GM18867 (cell line): ENCODE measurements at regions not wholly inside any gene's neighbourhood (a gene's known extent, or its start where the extent isn't known, plus 50 kb on each side); places are given as distances from the start of the nearest gene placed in this dataset.

ENCODE experiments used
- ATAC-seq: cut with Tn5 transposase; IDR thresholded peaks from one replicate; pipeline ENCODE4 v1.9.1; 2021; ENCODE audit warnings: mild to moderate bottlenecking, moderate library complexity; ENCODE audit not compliant: unreplicated experiment

GRCh38 chr3:178062126-178062525, 474.1 kb upstream of the KCNMB2 start:
- ATAC-seq, result no peak

GRCh38 chr3:178063461-178063860, 472.8 kb upstream of the KCNMB2 start:
- ATAC-seq, result no peak

DNA sequence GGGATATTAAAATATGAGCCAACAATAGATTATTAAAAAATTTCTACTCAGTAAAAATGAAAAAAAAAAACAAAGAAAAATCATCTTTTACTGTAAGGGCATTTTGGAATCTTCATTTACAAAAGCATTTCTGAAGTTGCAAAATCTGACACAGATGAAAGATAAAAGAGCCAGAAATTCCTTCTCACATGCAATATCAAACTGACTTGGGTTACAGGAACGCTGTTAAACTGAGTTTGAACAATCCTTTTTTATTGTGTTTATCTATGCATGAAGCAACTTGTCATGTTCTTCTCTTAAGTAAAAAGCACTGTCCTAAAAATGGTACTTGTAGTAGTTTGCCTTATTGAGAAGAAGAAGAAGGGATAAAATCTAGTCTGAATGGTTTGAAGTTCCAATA, 468.5 kb upstream of the KCNMB2 start:
- ATAC-seq, result no peak

DNA sequence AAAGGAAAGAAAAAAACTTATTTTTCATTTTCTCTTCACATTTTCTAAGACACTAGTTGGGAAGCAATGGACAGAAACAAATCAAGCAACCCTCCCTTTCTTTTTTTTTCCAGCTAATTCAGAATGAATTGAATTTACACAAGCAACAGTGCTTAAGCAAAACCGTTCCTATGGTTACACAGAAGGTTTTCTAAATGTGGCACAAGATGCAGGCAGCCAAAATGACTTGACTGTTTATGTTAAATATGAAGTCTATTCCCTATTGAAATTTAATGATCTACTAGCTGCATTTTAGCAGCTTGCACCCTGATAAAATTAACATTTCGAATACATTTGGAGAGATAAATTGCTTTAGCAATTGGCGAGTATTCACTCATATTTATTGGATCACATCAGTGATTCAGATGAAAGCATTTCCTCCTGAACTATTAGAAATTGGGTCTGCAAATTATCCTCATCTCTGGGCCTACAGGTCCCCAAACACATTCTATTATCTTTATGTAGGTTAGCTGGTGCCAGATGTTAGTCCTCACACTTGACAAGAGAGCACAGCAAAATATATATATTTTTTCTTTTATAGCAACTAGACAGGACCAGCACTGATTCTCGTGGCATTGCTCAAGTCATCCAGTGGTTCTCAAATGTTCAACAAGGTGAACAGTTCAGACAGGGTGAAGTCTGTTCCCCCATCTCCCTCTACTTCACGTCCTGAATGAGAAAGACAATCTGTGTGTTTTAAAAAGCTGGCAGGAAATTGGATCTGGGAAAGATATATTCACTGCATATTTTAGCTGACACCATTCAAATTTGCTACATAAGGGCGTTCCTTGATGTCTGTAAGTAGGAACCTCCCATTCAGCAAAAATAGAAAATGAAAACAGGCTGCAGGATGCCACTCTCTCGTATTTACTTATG, 463.6 kb upstream of the KCNMB2 start:
- ATAC-seq, result no peak

- ATAC-seq, result no peak
Observed at GRCh38 chr3:178073366-178073765, 462.9 kb upstream of the KCNMB2 start.

DNA sequence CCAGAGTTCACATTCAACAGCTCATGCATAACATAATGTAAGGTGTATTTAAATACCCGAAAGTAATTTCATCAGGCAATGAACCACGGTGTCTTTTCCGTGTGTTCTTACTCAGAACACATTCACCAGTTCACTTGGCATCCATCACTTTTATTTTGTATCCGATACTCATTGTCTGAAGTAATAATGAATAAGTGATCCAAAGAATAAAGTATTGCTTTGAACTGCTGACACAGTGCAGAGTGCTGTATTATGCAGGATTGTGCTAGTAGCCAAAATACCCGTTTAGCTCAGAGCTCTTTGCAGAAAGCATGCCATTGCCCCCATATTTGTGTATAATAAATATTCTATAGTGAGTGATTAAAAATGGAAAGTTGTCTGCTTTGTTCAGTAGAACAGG, 460.9 kb upstream of the KCNMB2 start:
- ATAC-seq, result no peak

DNA sequence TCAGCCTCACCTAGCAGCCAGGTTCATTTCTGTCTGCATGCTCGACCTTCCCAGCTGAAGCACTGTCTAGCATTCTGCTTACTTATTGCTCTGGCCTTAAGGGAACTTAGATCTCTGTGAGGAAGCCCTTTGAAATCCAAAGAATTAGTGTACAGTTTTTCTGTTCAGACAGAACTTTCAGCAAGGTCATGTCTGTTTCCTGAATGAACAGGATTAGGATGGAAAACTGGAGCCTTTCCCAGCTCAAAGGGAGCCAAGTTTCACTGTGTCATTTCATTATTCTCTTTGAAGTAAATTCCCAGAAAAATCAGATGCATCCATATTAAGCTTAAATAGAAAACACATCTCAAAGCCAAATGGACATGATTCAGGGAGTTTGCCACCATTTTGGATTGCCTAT, 457.3 kb upstream of the KCNMB2 start:
- no peak for ATAC-seq

GRCh38 chr3:178079966-178080365, 456.3 kb upstream of the KCNMB2 start:
- ATAC-seq, result no peak

DNA sequence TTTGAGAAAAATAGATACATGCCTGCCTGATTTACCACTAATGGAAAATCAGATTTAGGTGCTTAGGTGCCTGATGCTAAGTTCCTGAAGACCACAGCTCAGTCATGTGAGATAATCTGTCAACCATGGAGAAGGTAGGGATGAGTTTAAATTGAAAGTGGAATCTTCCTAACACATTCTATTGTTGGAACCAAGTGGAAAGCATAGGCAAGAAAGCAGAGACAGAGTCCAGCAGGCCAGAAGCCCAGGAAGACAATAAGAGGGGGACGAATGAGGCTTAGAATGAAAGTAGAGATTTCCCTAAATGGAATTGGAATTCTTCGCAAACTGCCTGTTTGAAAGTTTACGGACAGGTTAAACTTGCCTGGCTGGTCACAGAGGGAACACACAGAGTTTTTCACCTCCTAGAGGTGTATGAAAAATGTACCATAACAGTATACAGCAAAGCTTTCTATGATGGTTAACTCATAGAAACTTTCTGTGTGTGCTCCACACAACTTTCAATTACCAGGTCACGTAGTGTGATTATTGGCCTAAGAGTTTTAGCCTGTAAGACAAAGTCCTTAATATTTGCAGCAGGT, 453.8 kb upstream of the KCNMB2 start:
- no peak for ATAC-seq

GRCh38 chr3:178083906-178084866, 452.1 kb upstream of the KCNMB2 start:
- ATAC-seq, result peak; percentile 41

- ATAC-seq, result no peak
Observed at GRCh38 chr3:178084938-178085816, 451.1 kb upstream of the KCNMB2 start.

- ATAC-seq, result no peak
Observed at GRCh38 chr3:178085817-178086123, 450.5 kb upstream of the KCNMB2 start.

DNA sequence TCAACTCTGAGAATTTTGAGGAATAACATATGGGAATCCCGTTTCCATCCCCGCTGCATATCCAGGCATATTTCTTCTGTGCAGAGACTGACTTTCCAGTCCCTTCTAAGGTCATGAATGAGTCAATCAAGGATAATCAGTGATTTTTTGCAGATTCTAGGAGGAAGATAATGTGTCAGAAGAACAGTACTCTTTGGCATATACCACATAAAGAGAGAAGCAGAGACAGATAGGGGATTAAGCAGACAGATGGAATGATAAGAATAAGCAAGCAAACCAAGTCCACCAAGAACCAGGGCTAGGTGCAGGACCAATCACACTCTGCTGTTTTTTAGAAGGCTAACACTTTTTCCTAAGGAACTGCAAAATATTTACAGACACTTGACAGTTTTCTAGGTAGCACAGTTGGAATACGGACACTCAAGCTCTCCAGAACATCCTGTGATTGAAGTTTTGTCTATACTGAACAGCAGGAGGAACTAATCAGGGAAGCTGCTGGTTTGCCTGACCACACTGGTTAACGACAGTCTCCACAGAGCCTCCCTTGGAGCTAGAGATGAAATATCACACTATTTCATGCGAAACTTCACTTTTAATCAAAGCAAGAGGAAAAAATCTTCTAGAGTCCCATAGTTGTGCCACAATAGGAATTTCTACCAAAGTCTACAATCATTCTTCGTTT, 450.0 kb upstream of the KCNMB2 start:
- ATAC-seq, result no peak

- ATAC-seq, result no peak
Observed at GRCh38 chr3:178087376-178087775, 448.9 kb upstream of the KCNMB2 start.

DNA sequence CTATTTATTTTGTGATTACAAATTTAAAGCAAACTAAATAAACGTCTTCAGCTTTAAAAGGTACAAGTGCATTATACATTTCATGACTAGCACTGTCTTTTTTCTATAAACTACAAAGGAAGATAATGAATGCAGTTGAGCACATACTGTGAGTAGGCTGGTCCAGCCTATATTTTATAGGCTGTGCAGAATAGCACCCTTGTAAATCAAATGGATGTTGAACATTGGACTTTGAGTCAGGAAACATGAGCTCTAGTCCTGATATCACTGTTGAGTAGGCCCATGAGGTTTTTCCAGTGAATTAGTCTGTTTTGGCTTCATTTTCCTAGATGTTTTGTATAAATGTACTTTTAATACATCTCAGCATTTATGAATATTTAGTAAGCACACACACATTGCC, 447.3 kb upstream of the KCNMB2 start:
- ATAC-seq, result no peak

DNA sequence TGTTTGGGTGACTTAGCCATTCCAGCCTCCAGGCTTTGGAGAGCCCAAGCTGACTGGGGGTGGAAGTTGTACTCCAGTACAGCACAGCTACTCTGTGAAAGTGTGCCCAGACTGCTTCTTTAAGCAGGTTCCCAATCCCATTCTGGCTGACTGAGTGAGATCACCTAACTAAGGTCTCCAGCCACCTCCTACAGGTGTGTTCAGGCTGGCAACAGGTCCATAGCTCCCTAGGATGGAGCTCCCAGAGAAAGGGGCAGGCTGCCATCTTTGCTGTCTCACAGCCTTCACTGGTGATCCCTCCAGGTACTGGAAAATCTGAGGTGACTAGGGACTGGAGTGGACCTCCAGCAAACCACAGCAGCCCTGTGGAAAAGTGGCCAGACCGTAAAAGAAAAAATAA, 445.3 kb upstream of the KCNMB2 start:
- no peak for ATAC-seq

- peak; percentile 81 for ATAC-seq
Observed at GRCh38 chr3:178095522-178095921, 440.7 kb upstream of the KCNMB2 start.

- no peak for ATAC-seq
Observed at GRCh38 chr3:178096955-178097354, 439.3 kb upstream of the KCNMB2 start.

- ATAC-seq, result no peak
Observed at GRCh38 chr3:178097576-178097975, 438.7 kb upstream of the KCNMB2 start.

- ATAC-seq, result no peak
Observed at GRCh38 chr3:178099274-178099673, 437.0 kb upstream of the KCNMB2 start.
